ENCODE measurements at regions not wholly inside any gene's neighbourhood (a gene's known extent, or its start where the extent isn't known, plus 50 kb on each side); places are given as distances from the start of the nearest gene placed in this dataset.

- Histone ChIP-seq H3K4me1 (ENCODE audit: insufficient read depth, low read length) (no peaks in the 10 kb centered on the region; the same call in 1 of the 2 replicates), H3K4me2 (ENCODE audit: insufficient read depth, insufficient read length, low read length) (peak overlapping the region; percentile 45), H3K27me3 (ENCODE audit: insufficient read depth, low read length) (peaks cover 16% of the 10 kb centered on the region; the same call in 1 of the 2 replicates), H2BK20ac (ENCODE audit: low read depth, low read length, poor library complexity, severe bottlenecking) (no peak overlapping the region), H2BK5ac (ENCODE audit: insufficient read length, low read length) (no peak overlapping the region), H2AFZ (ENCODE audit: low read length) (no peak overlapping the region), H3K56ac (ENCODE audit: insufficient read length, low read depth, low read length) (no peak overlapping the region), H3K23ac (ENCODE audit: insufficient read length, low read depth, low read length) (no peak overlapping the region), H3K18ac (ENCODE audit: insufficient read length, low read depth, low read length) (no peak overlapping the region), H3K79me1 (ENCODE audit: insufficient read depth, low read depth, low read length, poor library complexity, severe bottlenecking) (no peaks in the 10 kb centered on the region), H4K91ac (ENCODE audit: insufficient read length, low read depth, low read length) (no peak overlapping the region), H4K5ac (ENCODE audit: insufficient read length, low read depth, low read length) (no peak overlapping the region), H3K23me2 (ENCODE audit: insufficient read length, low read depth, low read length, poor library complexity, severe bottlenecking) (no peaks in the 10 kb centered on the region), H4K8ac (replicated peaks; ENCODE audit: insufficient read length, low read depth, low read length) (no peak overlapping the region), H3K4ac (ENCODE audit: low read depth, low read length) (no peak overlapping the region), H3K27ac (ENCODE audit: insufficient read length, low read depth, low read length) (no peak overlapping the region), H3K14ac (ENCODE audit: insufficient read depth, low read length) (peak overlapping the region; percentile 8; the same call in 1 of the 2 replicates), H3K9ac (ENCODE audit: extremely low read depth, insufficient read length, low read length) (no peak overlapping the region), H2AK5ac (ENCODE audit: insufficient read length, low read length) (no peak overlapping the region), H3K79me2 (ENCODE audit: insufficient read depth, low read length) (no peaks in the 10 kb centered on the region), H3K9me3 (ENCODE audit: control insufficient read depth, low read depth, low read length) (no peaks in the 10 kb centered on the region), H2BK12ac (ENCODE audit: insufficient read length, low read depth, low read length) (no peak overlapping the region), H2BK15ac (ENCODE audit: low read depth, low read length) (no peak overlapping the region; the same call in 1 of the 2 replicates), H3T11ph (ENCODE audit: low read length) (no peak overlapping the region), H4K20me1 (ENCODE audit: control insufficient read depth, insufficient read depth, insufficient read length) (no peaks in the 10 kb centered on the region), H2BK120ac (ENCODE audit: low read depth, low read length, poor library complexity, severe bottlenecking) (no peak overlapping the region)
- no peak for TF ChIP-seq CTCF (conservative IDR thresholded peaks at IDR 0.05)
- H3K27me3 Mint-ChIP-seq (ENCODE audit: low read depth), result peaks cover 30% of the 10 kb centered on the region
- WGBS (ENCODE audit: extremely low coverage, insufficient read length, low lambda C conversion rate), result no CpG with 5 or more reads among the region's 13 CpGs
- no peaks in the 10 kb centered on the region for H3K9me3 Mint-ChIP-seq
- H3K4me3 Mint-ChIP-seq, result peak overlapping the region; percentile 68 to 86
- peaks cover 8 to 10% of the 10 kb centered on the region in 2 experiments for H3K4me1 Mint-ChIP-seq
- no peaks in the 10 kb centered on the region for H3K36me3 Mint-ChIP-seq (ENCODE audit: insufficient read depth in 1 of 3, low read depth in 3 of 3)
- peak; percentile 27 for DNase-seq
- H3K27ac Mint-ChIP-seq, result no peak overlapping the region
Observed at GRCh38 chr12:3364661-3365462, 126.1 kb upstream of the PRMT8 start.
